GM12878 (cell line): ENCODE measurements at regions not wholly inside any gene's neighbourhood (a gene's known extent, or its start where the extent isn't known, plus 50 kb on each side); places are given as distances from the start of the nearest gene placed in this dataset.

Experiments used
- ATAC-seq: fragments of 200-7000 bp; cut with Tn5 transposase; 3 replicates; pipeline ENCODE4 v1.9.1; 2020; ENCODE audit warnings: mild to moderate bottlenecking, moderate library complexity
- BruUV-seq: library from RNA; stranded (reverse); fragments of 400-500 nt; replicated peaks from 2 replicates; lab custom pipeline; 2021; lab: Mats Ljungman, UMichigan
- CTCF ChIA-PET: fragments of 300-600 bp; sonication (Branson Sonifier 250); formaldehyde crosslinking; extraction: SDS; loops from one replicate; lab custom pipeline; 2021; ENCODE audit warnings: inconsistent platforms; lab: Yijun Ruan, JAX
- POLR2A ChIA-PET: fragments of 350-600 bp; formaldehyde crosslinking; extraction: SDS; loops from one replicate; lab custom pipeline; 2021; ENCODE audit warnings: inconsistent platforms; lab: Charles Lee
- RAD21 ChIA-PET: fragments of 300-600 bp; sonication (Branson Sonifier 250); formaldehyde crosslinking; loops from one replicate; lab custom pipeline; 2023; ENCODE audit warnings: antibody characterized with exemption; ENCODE audit not compliant: unreplicated experiment; lab: Charles Lee
- SMC1A ChIA-PET: fragments of 300-600 bp; sonication (Branson Sonifier 250); formaldehyde crosslinking; loops from one replicate; lab custom pipeline; 2023; ENCODE audit not compliant: unreplicated experiment, uncharacterized antibody; lab: Charles Lee
- DNase-seq: peaks from one replicate; pipeline ENCODE4 v3.0.0-alpha.2; 2011; ENCODE audit warnings: low read depth, low spot score
- FAIRE-seq: peaks from 3 replicates; lab custom pipeline; 2011; peaks lifted over from hg19 to GRCh38; lab: Jason Lieb, UNC
- H2AFZ ChIP-seq: 2 replicates; pipeline ENCODE4 v1.6.0; 2011; ENCODE audit warnings: low read depth, low read length, control low read depth; ENCODE audit not compliant: control insufficient read depth
- H3K27ac ChIP-seq: 2 replicates; pipeline ENCODE4 v1.5.1; 2011; ENCODE audit warnings: control low read depth; ENCODE audit not compliant: control insufficient read depth, insufficient read depth
- H3K27me3 ChIP-seq, 2 experiments: replicated peaks in 1 of 2; 2 replicates each; pipeline versions ENCODE4 v1.6.0 to v1.6.1; 2011; ENCODE audit warnings: low read length in 1 of 2; ENCODE audit not compliant: control insufficient read depth in 2 of 2, insufficient read depth in 2 of 2
- H3K36me3 ChIP-seq, 2 experiments: 2 replicates each; pipeline ENCODE4 v1.5.1; 2011; ENCODE audit warnings: low read length in 1 of 2; ENCODE audit not compliant: control insufficient read depth in 2 of 2, insufficient read depth in 2 of 2
- H3K4me1 ChIP-seq: 2 replicates; pipeline ENCODE4 v1.6.1; 2011; ENCODE audit warnings: mild to moderate bottlenecking, low read length, moderate library complexity, mixed read lengths; ENCODE audit not compliant: control insufficient read depth, insufficient read depth
- H3K4me2 ChIP-seq: 2 replicates; pipeline ENCODE4 v1.6.0; 2011; ENCODE audit warnings: control low read depth; ENCODE audit not compliant: control insufficient read depth, insufficient read depth
- H3K4me3 ChIP-seq: fragments of 200-600 bp; sonication (generic); 2 replicates; pipeline ENCODE4 v1.5.1; 2016
- H3K79me2 ChIP-seq: 2 replicates; pipeline ENCODE4 v1.6.0; 2011; ENCODE audit warnings: low read length; ENCODE audit not compliant: control insufficient read depth, insufficient read depth
- H3K9ac ChIP-seq: 2 replicates; pipeline ENCODE4 v1.8.0; 2011; ENCODE audit warnings: low read length, control low read depth, mixed read lengths; ENCODE audit not compliant: control insufficient read depth, insufficient read depth
- H3K9me3 ChIP-seq: replicated peaks from 3 replicates; pipeline ENCODE4 v1.5.1; 2011; ENCODE audit warnings: mild to moderate bottlenecking, low read length; ENCODE audit not compliant: control insufficient read depth, insufficient read depth
- H4K20me1 ChIP-seq: 2 replicates; pipeline ENCODE4 v1.6.0; 2011; ENCODE audit not compliant: control insufficient read depth, insufficient read depth
- BCL3 ChIP-seq: IDR thresholded peaks from 2 replicates; pipeline ENCODE4 v1.6.1; 2011; ENCODE audit warnings: borderline replicate concordance, low read depth, mild to moderate bottlenecking, moderate library complexity, low read length; ENCODE audit not compliant: insufficient read depth, poor library complexity, severe bottlenecking
- CTCF ChIP-seq, 3 experiments: IDR thresholded peaks in 2 of 3; conservative IDR thresholded peaks in 1 of 3; 2 replicates each; pipeline ENCODE4 v1.5.1; 2011; ENCODE audit warnings: low read depth in 3 of 3, low read length in 3 of 3, mild to moderate bottlenecking in 3 of 3, control low read depth in 2 of 3, moderate library complexity in 2 of 3, inconsistent platforms in 1 of 3, mixed read lengths in 1 of 3; ENCODE audit not compliant: control insufficient read depth in 2 of 3, insufficient read depth in 1 of 3; ENCODE audit errors: extremely low read depth in 1 of 3
- DPF2 ChIP-seq: fragments of 450-650 bp; IDR thresholded peaks from 2 replicates; pipeline ENCODE4 v1.6.1; 2017; ENCODE audit warnings: mild to moderate bottlenecking
- HDGF ChIP-seq: fragments of 450-650 bp; IDR thresholded peaks from 2 replicates; pipeline ENCODE4 v1.6.1; 2016; ENCODE audit warnings: antibody characterized with exemption
- IKZF1 ChIP-seq: fragments of 450-650 bp; conservative IDR thresholded peaks from 2 replicates; pipeline ENCODE4 v1.6.1; 2017; ENCODE audit warnings: antibody characterized with exemption, mild to moderate bottlenecking
- IKZF2 ChIP-seq, 2 experiments: fragments of 450-650 bp; IDR thresholded peaks; 2 replicates each; pipeline ENCODE4 v1.6.1; 2017; ENCODE audit warnings: mild to moderate bottlenecking in 2 of 2, moderate library complexity in 2 of 2
- LARP7 ChIP-seq: fragments of 450-650 bp; IDR thresholded peaks from 2 replicates; pipeline ENCODE4 v1.6.1; 2017; ENCODE audit warnings: mild to moderate bottlenecking
- NR2C1 ChIP-seq: fragments of 450-650 bp; IDR thresholded peaks from 2 replicates; pipeline ENCODE4 v1.6.1; 2017; ENCODE audit warnings: antibody characterized with exemption, mild to moderate bottlenecking, moderate library complexity
- RUNX3 ChIP-seq: IDR thresholded peaks from 2 replicates; pipeline ENCODE4 v1.6.1; 2012; ENCODE audit warnings: low read length, inconsistent platforms
- SIN3A ChIP-seq: IDR thresholded peaks from 2 replicates; pipeline ENCODE4 v1.6.1; 2012; ENCODE audit warnings: low read depth, low read length, improper control_type of control experiment
- SMAD1 ChIP-seq: fragments of 450-650 bp; IDR thresholded peaks from 2 replicates; pipeline ENCODE4 v1.6.1; 2018; ENCODE audit warnings: mild to moderate bottlenecking, low read depth; ENCODE audit not compliant: partially characterized antibody
- SMARCA5 ChIP-seq: fragments of 450-650 bp; IDR thresholded peaks from 2 replicates; pipeline ENCODE4 v1.6.1; 2017; ENCODE audit warnings: mild to moderate bottlenecking
- ZNF592 ChIP-seq: fragments of 450-650 bp; IDR thresholded peaks from 2 replicates; pipeline ENCODE4 v1.6.1; 2017; ENCODE audit warnings: mild to moderate bottlenecking, moderate library complexity
- WGBS: methylation state at CpG from one replicate; pipeline ENCODE4 v1.1.6; 2016; ENCODE audit warnings: low lambda C conversion rate; ENCODE audit not compliant: insufficient replicate concordance, insufficient coverage; ENCODE audit errors: missing lambda C conversion rate; 5-methylcytosine and 5-hydroxymethylcytosine counted together
- in situ Hi-C: fragments of 300-500 bp; cut with MboI; formaldehyde crosslinking; loops from 9 replicates; pipeline ENCODE4 v1.14.3; 2018; ENCODE audit warnings: mixed read lengths
- intact Hi-C: fragments of 100-400 bp; cut with micrococcal nuclease; formaldehyde crosslinking; loops from one replicate; pipeline ENCODE4 v1.14.2; 2022; ENCODE audit not compliant: unreplicated experiment

GRCh38 chr2:122741403-122741802 lies 986.0 kb downstream of the TSN start:
- H3K9ac ChIP-seq = no peak overlapping the region
- H3K9me3 ChIP-seq = no peaks in the 10 kb centered on the region; the same call in 2 of the 3 replicates
- H3K4me3 ChIP-seq = no peak overlapping the region
- H3K4me2 ChIP-seq = no peak overlapping the region
- in situ Hi-C loops (loop anchor here (10.0 kb wide), 1 partner anchor 767 kb away; no protein-coding TSS in a partner anchor), intact Hi-C loops (loop anchor here (5.0 kb wide), 2 partner anchors 104 to 309 kb away; no protein-coding TSS in a partner anchor)
- ChIA-PET POLR2A (interaction anchor here (1.0 to 3.1 kb wide), 4 partner anchors 13 to 209 kb away, joined by 3 to 27 read pairs (median 6); no protein-coding TSS in a partner anchor), SMC1A (interaction anchor here (0.6 to 6.8 kb wide), 23 partner anchors 9 to 547 kb away, joined by 3 to 173 read pairs (median 4); no protein-coding TSS in a partner anchor), CTCF (interaction anchor here (0.7 to 4.0 kb wide), 8 partner anchors 13 to 574 kb away, joined by 3 to 25 read pairs (median 4); no protein-coding TSS in a partner anchor), RAD21 (interaction anchor here (0.7 to 6.4 kb wide), 20 partner anchors 13 to 766 kb away, joined by 3 to 172 read pairs (median 4); no protein-coding TSS in a partner anchor)
- no peak overlapping the region for H3K27ac ChIP-seq
- no peaks in the 10 kb centered on the region for H4K20me1 ChIP-seq
- H2AFZ ChIP-seq = no peak overlapping the region
- no peaks in the 10 kb centered on the region; the same call in 1 of the 2 replicates for H3K4me1 ChIP-seq
- FAIRE-seq (no peak), ATAC-seq (peak; percentile 32), DNase-seq (no peak)
- BruUV-seq = no TSS peak
- no peaks in the 10 kb centered on the region for H3K27me3 ChIP-seq
- H3K79me2 ChIP-seq = no peaks in the 10 kb centered on the region
- H3K36me3 ChIP-seq = no peaks in the 10 kb centered on the region
- WGBS = 13% methylated on average over 1 of the region's 1 CpG
- peak; percentile 33 to 43; a peak in 2 of 4 replicates for TF ChIP-seq IKZF2 (IDR thresholded peaks at IDR 0.05)
- TF ChIP-seq LARP7 = peak; percentile 21; the same call in 1 of the 2 replicates
- peak; percentile 50 for TF ChIP-seq IKZF1
- peak in 1 of 3 experiments; percentile 38; a peak in 1 of 6 replicates for TF ChIP-seq CTCF (IDR thresholded peaks at IDR 0.05 in 2 of 3, conservative IDR thresholded peaks at IDR 0.05 in 1 of 3; ENCODE audit: control insufficient read depth in 2 of 3, extremely low read depth in 1 of 3, insufficient read depth in 1 of 3, low read depth in 3 of 3, low read length in 3 of 3)
- TF ChIP-seq SIN3A = no peak
- 0 out of 2 replicates have a peak, but pooled peaks have one; percentile 24 for TF ChIP-seq DPF2
- peak; percentile 55; the same call in 1 of the 2 replicates for TF ChIP-seq SMARCA5
- TF ChIP-seq ZNF592 = no peak
- peak; percentile 33; the same call in 1 of the 2 replicates for TF ChIP-seq HDGF
- TF ChIP-seq SMAD1 = no peak
- no peak for TF ChIP-seq BCL3
- no peak for TF ChIP-seq NR2C1
- peak; percentile 16; the same call in 1 of the 2 replicates for TF ChIP-seq RUNX3
